NCI-H748 (cell line): ENCODE measurements at regions not wholly inside any gene's neighbourhood (a gene's known extent, or its start where the extent isn't known, plus 50 kb on each side); places are given as distances from the start of the nearest gene placed in this dataset.

Experiments
- DNase-seq: peaks from one replicate; lab custom pipeline; 2025; ENCODE audit not compliant: unreplicated experiment; lab: John Stamatoyannopoulos, UW

DNA sequence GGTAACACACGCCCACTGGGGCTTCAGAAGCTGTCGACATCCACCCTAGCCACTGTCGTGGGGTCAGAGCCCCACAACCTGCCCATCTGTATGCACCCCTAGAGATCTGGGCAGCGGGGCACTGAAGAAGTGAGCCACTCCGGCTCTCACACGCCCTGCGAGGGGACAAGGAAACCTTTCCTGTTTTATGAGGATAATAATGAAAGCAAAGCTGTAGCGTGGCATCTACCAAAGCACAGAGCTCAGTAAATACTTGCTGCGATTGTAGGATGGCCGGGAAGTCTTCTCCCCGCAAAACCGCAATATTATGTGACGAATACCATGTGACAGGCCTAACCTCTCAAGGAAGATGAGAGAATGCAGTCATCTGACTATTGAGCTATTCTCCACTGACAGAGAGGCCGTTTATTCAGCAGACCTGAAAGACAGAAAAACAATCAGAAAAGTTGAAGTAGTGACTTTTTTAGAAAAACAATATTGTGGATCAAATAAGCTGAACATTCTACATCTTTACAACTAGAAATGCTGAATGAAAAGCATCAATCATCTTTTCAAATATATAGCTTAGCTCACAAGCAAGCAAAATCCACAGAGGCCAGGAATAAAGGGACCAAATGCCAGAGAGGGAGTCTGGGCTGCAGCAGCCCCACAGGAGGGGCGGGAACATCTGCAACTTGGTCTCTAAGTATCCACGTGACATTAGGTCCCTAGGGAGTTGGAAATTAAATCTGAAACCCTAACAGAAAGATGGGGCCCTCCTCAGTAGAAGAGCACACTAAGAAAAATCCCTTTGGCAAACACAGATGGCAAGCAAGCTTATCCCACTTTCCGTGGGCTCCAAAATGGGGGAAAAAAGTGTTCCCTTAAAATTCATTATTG, 207.8 kb downstream of the TTLL2 start:
- no peak for DNase-seq

DNA sequence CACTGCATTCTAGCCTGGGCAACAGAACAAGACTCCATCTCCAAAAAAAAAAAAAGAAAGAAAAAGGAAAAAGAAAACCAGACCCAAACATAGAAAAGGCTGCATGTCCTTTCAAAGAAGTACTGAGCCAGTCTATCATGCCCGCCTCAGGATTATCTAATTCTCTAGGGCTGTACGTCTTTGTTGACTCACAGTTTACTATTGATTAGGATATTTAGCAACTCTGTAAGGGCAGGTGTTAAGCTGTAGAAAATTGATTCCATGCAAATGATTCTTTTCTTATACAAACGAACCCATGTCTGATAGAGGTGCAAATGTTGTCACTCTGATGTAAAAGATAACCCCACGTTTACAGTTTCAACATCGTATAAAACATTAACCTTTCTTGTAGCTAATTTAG, 209.0 kb downstream of the TTLL2 start:
- DNase-seq, result no peak

GRCh38 chr6:167537816-167538215, 212.9 kb downstream of the TTLL2 start:
- DNase-seq, result no peak

DNA sequence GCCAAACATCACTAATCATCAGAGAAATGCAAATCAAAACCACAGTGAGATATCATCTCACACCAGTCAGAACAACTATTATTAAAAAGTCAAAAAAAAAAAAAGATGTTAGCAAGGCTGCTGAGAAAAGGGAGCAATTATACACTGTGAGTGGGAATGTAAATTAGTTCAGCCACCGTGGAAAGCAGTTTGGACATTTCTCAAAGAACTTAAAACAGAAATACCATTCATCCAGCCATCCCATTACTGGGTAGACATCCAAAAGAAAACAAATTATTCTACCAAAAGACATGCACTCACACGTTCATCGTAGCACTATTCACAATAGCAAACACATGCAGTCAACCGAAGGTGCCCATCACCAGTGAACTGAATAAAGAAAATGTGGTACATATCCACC, 213.9 kb downstream of the TTLL2 start:
- DNase-seq, result no peak

DNA sequence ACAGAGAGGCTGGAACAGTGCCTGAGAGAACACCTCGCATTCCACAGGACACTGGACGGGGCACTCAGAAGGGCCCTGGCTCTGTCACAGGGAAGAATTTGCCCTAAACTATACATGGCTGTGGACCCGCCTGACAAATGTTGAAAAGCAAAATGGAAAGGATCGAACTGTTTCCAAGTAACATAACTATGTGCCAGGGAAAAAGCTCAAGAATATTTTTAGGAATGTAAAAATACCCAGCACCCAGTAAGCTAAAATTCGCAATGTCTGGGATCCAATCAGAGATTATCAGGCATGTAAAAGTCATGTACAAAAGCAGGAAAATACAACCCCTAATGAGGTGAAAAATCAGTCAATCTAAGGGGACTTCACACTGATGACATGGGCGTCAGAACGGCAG, 215.9 kb downstream of the TTLL2 start:
- DNase-seq, result no peak

GRCh38 chr6:167541544-167541943, 216.7 kb downstream of the TTLL2 start:
- no peak for DNase-seq

DNA sequence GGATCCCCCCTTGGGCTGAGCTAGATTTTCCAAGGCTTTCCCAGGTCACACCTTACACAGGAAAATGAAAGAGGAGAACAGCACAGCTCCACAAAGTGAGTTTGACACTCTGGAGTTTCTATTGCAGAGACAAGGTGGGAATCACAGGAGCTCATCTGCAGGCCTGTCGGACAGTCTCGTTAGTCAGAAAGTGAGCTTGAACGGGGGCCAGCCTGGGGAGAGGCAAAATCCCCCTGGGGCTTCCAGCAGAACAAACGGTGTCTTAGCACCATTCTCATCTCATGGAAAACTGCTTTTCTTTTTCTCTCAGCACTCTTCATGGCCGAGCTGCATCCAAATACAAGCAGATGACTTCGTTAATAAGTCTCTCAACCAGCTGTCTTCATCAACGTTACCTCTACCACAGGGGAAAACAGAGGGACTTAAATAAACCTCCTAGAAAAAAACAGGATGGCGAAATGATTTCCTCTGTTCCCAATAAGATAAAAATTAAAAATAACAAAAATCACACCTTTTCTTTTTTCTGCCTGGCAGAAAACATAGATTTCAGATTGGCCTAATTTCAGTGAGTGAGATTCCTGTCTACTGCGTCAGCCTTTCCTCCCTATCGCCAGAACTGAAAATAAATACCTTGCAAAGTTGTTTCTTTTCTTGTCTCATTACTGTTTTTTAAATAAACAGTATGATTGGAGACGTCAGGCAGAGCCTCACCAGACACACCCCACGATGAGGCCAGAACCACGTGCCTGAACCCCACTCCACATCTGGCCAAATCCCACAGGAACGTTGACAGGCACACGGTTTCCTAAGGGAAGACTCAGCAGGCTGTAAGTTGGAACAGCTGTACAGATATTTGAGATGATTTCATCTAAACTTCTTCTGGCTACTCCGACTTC, 219.0 kb downstream of the TTLL2 start:
- no peak for DNase-seq

- DNase-seq, result no peak
Measured at GRCh38 chr6:167546611-167547327, 221.9 kb downstream of the TTLL2 start.

GRCh38 chr6:167547328-167547692, 222.4 kb downstream of the TTLL2 start:
- no peak for DNase-seq

GRCh38 chr6:167547751-167548150, 222.9 kb downstream of the TTLL2 start:
- no peak for DNase-seq

- DNase-seq, result no peak
Measured at GRCh38 chr6:167548451-167548850, 223.6 kb downstream of the TTLL2 start.

DNA sequence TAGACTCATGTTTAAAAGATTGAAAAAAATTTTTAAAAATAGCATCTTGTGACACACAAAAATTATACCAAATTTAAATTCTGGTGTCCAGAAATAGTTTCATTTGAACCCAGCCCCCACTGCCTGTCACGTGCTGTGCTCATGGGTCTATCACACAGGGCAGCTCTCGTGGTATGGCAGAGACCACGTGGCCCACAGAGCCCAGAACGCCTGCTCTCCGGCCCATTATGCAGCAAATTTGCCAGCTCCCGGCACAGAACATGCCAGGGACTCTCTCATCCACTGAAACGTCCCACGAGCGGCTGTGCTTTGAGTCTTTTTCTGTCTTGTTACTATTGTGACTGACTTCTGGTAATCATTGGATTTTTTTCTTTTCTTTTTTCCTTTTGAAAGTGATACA, 224.3 kb downstream of the TTLL2 start:
- DNase-seq, result no peak

DNA sequence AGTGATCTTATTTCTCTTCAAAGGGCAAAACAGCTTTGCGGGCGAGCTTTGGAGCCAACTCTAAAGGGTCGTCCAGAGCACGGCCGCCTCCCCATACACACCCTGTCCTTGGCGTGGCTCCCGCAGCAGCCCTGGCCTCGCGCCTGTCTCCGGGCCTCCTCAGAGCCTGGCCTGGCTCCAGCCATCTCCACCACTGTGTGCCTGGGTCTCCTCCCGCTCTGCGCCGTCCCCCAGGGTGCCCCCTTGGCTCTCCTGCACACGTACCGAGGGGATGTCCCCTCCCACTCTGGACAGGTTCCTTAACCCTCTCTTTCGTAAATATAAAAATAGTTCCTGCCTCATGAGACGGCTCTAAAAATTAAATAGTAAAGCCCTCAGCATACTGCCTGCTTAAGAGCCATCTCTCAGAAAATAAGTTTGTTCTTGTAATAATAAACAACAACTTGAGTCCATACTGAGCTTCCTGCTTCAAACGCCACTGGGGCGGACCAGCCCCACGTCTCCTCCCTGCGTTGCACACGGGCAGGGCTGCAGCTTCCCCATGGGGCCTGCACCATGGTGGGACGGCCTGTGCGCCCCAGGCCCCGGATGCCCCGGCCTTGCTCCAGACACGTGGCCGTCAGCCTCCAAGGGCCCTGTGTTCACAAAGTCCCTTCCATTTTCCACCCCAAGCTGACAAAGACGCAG, 226.2 kb downstream of the TTLL2 start:
- DNase-seq, result no peak

- DNase-seq, result no peak
Measured at GRCh38 chr6:167551628-167552257, 226.9 kb downstream of the TTLL2 start.

DNA sequence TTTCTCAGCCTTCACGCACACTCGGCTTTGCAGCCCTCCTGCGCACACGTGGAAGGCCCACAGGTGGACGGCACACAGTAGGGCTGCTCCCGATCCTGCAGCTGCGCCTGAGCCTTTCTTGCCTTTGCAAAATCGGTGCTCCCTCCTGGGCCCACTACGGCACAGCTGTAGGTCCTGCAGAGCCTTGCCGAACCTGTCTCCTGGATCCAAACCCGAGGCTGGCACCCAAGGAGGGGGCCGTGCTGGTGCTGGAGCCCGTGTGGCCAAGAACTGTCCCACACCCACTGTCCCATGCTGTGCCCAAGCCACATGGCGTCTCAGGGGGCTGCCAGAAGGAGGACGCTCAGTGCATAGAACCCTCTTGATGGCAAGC, 227.4 kb downstream of the TTLL2 start:
- no peak for DNase-seq

DNA sequence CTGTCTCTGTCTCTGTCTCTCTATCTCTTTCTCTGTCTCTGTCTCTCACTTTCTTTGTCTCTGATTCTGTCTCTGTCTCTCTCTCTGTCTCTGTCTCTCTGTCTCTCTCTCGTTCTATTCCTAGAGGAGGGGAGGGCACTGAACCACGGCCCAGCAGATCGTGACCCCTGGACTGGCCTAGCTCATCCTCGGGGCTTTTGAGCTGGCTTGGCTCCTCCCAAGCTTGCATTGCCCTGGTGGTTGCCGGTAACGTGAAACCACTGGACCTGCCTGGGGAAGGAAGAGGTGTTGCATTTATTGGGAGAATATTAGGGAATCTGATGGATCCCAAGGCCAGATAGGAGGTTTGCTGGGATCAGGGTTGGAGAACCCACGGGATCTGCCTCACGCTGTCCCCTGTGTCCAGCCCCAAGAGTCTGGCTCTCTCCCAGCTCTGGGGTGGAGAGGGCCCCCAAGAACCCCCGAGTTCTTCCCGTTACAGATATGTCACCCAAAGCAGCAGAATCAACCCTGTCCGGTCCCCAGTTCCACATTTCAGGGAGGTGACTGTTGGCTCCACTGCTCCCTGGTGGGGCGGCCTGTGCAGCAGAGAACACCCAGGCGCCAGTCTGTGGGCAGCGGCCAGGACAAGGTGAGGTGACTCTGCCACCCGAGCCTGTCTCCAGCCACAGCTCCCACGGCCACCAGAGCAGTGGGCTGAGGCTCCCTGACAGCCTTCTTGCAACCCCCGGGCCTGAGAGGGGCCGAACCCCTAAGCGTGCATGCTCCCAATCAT, 228.3 kb downstream of the TTLL2 start:
- DNase-seq, result no peak

- DNase-seq, result no peak
Measured at GRCh38 chr6:167553736-167554119, 228.8 kb downstream of the TTLL2 start.

DNA sequence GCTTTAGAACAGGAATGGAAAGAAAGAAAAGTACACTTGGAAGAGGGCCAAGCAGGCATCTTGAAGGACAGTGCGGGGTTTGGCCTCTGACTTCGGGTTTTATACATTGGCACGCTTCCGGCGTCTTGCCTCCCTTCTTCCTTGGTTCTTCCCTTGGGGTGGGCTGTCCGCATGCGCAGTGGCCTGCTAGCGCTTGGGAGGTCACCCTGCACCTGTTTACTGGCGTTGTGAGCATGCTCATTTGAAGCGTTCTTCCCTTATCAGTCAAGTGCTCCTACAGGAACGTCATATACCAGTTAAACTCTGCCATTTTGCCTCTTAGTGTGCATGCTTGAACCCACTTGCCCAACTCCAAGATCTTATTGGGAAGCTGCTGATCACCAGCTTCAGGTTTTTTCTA, 230.0 kb downstream of the TTLL2 start:
- no peak for DNase-seq

DNA sequence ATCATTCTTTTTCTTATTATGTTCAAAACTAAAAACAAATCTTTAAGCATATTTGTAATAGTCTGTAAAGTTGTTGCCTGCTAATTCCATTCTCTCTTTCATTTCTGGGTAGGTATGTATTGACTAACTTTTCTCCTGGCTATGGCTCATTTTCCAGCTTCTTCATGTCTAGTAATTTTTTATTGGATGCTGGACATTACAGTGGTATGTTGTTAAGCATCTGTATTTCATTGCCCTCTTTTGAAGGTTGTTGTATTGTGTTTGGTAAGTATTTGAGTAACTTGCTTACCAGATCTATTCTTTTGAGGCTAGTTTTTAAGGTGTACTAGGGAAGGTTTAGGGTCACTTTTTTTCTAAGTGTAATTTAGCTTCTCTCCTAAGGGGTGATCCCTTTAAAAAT, 230.9 kb downstream of the TTLL2 start:
- no peak for DNase-seq

GRCh38 chr6:167557675-167558074, 232.8 kb downstream of the TTLL2 start:
- DNase-seq, result no peak
